ENCODE measurements at regions not wholly inside any gene's neighbourhood (a gene's known extent, or its start where the extent isn't known, plus 50 kb on each side); places are given as distances from the start of the nearest gene placed in this dataset.

GRCh38 chr13:68636784-68637183, 1406.6 kb upstream of the PCDH9 start:
- H3K4me1 ChIP-seq (ENCODE audit: insufficient read depth, low read length) = no peaks in the 10 kb centered on the region
- H3K27ac Mint-ChIP-seq (ENCODE audit: unreplicated experiment) = no peak overlapping the region
- no peaks in the 10 kb centered on the region for H3K79me2 ChIP-seq (ENCODE audit: insufficient read depth, low read length)
- no peak for DNase-seq (ENCODE audit: low read depth)
- H3K4me1 Mint-ChIP-seq (ENCODE audit: low read depth, unreplicated experiment) = no peaks in the 10 kb centered on the region
- H3K36me3 Mint-ChIP-seq (ENCODE audit: low read depth, unreplicated experiment) = no peaks in the 10 kb centered on the region
- no peaks in the 10 kb centered on the region for H3K27me3 Mint-ChIP-seq (ENCODE audit: low read depth, unreplicated experiment)
- H3K27me3 ChIP-seq (ENCODE audit: insufficient read depth, low read length) = no peaks in the 10 kb centered on the region
- H2AFZ ChIP-seq (ENCODE audit: low read depth, low read length) = no peak overlapping the region
- H3K36me3 ChIP-seq (ENCODE audit: insufficient read depth, low read length) = no peaks in the 10 kb centered on the region
- H3K27ac ChIP-seq (ENCODE audit: low read depth, low read length) = no peak overlapping the region
- FAIRE-seq = no peak
- no peaks in the 10 kb centered on the region for H3K9me3 Mint-ChIP-seq (ENCODE audit: unreplicated experiment)
- no peak for TF ChIP-seq CTCF (IDR thresholded peaks at IDR 0.05; ENCODE audit: insufficient read depth, low read depth, low read length)
- TF ChIP-seq EZH2 (IDR thresholded peaks at IDR 0.05; ENCODE audit: insufficient read depth, low read length) = no peak
- no peak overlapping the region for H3K4me3 ChIP-seq (ENCODE audit: insufficient read depth, low read depth, low read length)
- H3K9me3 ChIP-seq (ENCODE audit: insufficient read depth, low read depth, low read length) = no peaks in the 10 kb centered on the region
- no peak overlapping the region for H3K4me2 ChIP-seq (ENCODE audit: low read length)
- H3K4me3 Mint-ChIP-seq (ENCODE audit: unreplicated experiment) = no peak overlapping the region
- no peaks in the 10 kb centered on the region for H4K20me1 ChIP-seq (ENCODE audit: insufficient read depth, low read length)
- H3K9ac ChIP-seq (ENCODE audit: low read length) = no peak overlapping the region

- Mint-ChIP-seq H3K36me3 (ENCODE audit: low read depth, unreplicated experiment) (no peaks in the 10 kb centered on the region), H3K4me3 (ENCODE audit: unreplicated experiment) (no peak overlapping the region), H3K27ac (ENCODE audit: unreplicated experiment) (no peak overlapping the region), H3K9me3 (ENCODE audit: unreplicated experiment) (no peaks in the 10 kb centered on the region), H3K4me1 (ENCODE audit: low read depth, unreplicated experiment) (no peaks in the 10 kb centered on the region), H3K27me3 (ENCODE audit: low read depth, unreplicated experiment) (no peaks in the 10 kb centered on the region)
- Histone ChIP-seq H3K9ac (ENCODE audit: low read length) (no peak overlapping the region), H3K27ac (ENCODE audit: low read depth, low read length) (no peak overlapping the region), H3K4me2 (ENCODE audit: low read length) (no peak overlapping the region), H2AFZ (ENCODE audit: low read depth, low read length) (no peak overlapping the region), H3K9me3 (ENCODE audit: insufficient read depth, low read depth, low read length) (no peaks in the 10 kb centered on the region), H3K4me1 (ENCODE audit: insufficient read depth, low read length) (no peaks in the 10 kb centered on the region), H3K79me2 (ENCODE audit: insufficient read depth, low read length) (no peaks in the 10 kb centered on the region), H3K27me3 (ENCODE audit: insufficient read depth, low read length) (no peaks in the 10 kb centered on the region), H4K20me1 (ENCODE audit: insufficient read depth, low read length) (no peaks in the 10 kb centered on the region), H3K4me3 (ENCODE audit: insufficient read depth, low read depth, low read length) (no peak overlapping the region), H3K36me3 (ENCODE audit: insufficient read depth, low read length) (no peaks in the 10 kb centered on the region)
- FAIRE-seq (no peak), DNase-seq (ENCODE audit: low read depth) (no peak)
- TF ChIP-seq EZH2 (IDR thresholded peaks at IDR 0.05; ENCODE audit: insufficient read depth, low read length) (no peak), CTCF (IDR thresholded peaks at IDR 0.05; ENCODE audit: insufficient read depth, low read depth, low read length) (no peak)
Measured at GRCh38 chr13:68628994-68629393, 1398.9 kb upstream of the PCDH9 start.

DNA sequence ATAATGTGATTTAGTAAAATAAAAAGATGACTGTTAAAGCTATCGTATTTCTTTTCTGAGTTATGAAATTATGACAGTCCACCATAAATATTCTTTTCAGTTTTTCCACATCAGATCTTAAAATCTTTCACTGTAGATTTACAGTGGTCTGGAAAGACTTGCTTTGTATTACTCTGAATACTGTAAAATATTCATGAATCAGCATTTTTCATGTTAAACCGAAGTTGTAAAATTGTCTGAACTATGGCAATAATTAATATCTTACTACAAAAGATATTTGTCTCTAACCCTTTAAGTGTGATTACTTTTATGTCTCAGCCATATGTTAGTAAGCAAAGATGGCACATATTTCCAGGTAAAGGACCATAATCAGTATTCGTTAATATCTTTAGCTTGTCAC, 1397.2 kb upstream of the PCDH9 start:
- no peak overlapping the region for H3K4me3 Mint-ChIP-seq (ENCODE audit: unreplicated experiment)
- Histone ChIP-seq H4K20me1 (ENCODE audit: insufficient read depth, low read length) (no peaks in the 10 kb centered on the region), H2AFZ (ENCODE audit: low read depth, low read length) (no peak overlapping the region), H3K27me3 (ENCODE audit: insufficient read depth, low read length) (no peaks in the 10 kb centered on the region), H3K4me2 (ENCODE audit: low read length) (no peak overlapping the region), H3K9ac (ENCODE audit: low read length) (no peak overlapping the region), H3K27ac (ENCODE audit: low read depth, low read length) (no peak overlapping the region), H3K36me3 (ENCODE audit: insufficient read depth, low read length) (no peaks in the 10 kb centered on the region), H3K4me3 (ENCODE audit: insufficient read depth, low read depth, low read length) (no peak overlapping the region), H3K4me1 (ENCODE audit: insufficient read depth, low read length) (no peaks in the 10 kb centered on the region), H3K9me3 (ENCODE audit: insufficient read depth, low read depth, low read length) (no peaks in the 10 kb centered on the region), H3K79me2 (ENCODE audit: insufficient read depth, low read length) (no peaks in the 10 kb centered on the region)
- no peak for TF ChIP-seq EZH2 (IDR thresholded peaks at IDR 0.05; ENCODE audit: insufficient read depth, low read length)
- H3K4me1 Mint-ChIP-seq (ENCODE audit: low read depth, unreplicated experiment) = no peaks in the 10 kb centered on the region
- H3K36me3 Mint-ChIP-seq (ENCODE audit: low read depth, unreplicated experiment) = no peaks in the 10 kb centered on the region
- H3K27ac Mint-ChIP-seq (ENCODE audit: unreplicated experiment) = no peak overlapping the region
- H3K27me3 Mint-ChIP-seq (ENCODE audit: low read depth, unreplicated experiment) = no peaks in the 10 kb centered on the region
- DNase-seq (ENCODE audit: low read depth) = no peak
- no peak for FAIRE-seq
- H3K9me3 Mint-ChIP-seq (ENCODE audit: unreplicated experiment) = no peaks in the 10 kb centered on the region
